Pancreas (tissue), 10 donors: ENCODE measurements at regions not wholly inside any gene's neighbourhood (a gene's known extent, or its start where the extent isn't known, plus 50 kb on each side); places are given as distances from the start of the nearest gene placed in this dataset.

Experiments used
- ATAC-seq, 4 donors: fragments of 200-7000 bp; cut with Tn5 transposase; one replicate each; pipeline versions ENCODE4 v1.8.0 to v1.9.1; 2020; ENCODE audit warnings: mild to moderate bottlenecking in 4 of 4, moderate library complexity in 4 of 4
- DNase-seq, 6 donors: peaks; one replicate each; pipeline ENCODE4 v3.0.0-alpha.2; 2020
- FAIRE-seq: peaks from 2 replicates; lab custom pipeline; 2012; peaks lifted over from hg19 to GRCh38; lab: Jason Lieb, UNC
- H3K27ac ChIP-seq, 4 donors: fragments of 200-600 bp; sonication (generic); 1 replicate in 3 of 4; 2 replicates in 1 of 4; pipeline versions ENCODE4 v1.5.0 to v1.8.0; 2020
- H3K27me3 ChIP-seq, 4 donors: fragments of 200-600 bp; one replicate each; pipeline ENCODE4 v1.8.0; 2021
- H3K36me3 ChIP-seq, 3 donors: fragments of 200-600 bp; sonication (generic) in 1 of 3; one replicate each; pipeline versions ENCODE4 v1.5.0 to v1.8.0; 2020 to 2021
- H3K4me1 ChIP-seq, 3 donors: fragments of 200-600 bp; one replicate each; pipeline ENCODE4 v1.8.0; 2021
- H3K4me3 ChIP-seq, 4 donors: fragments of 200-600 bp; sonication (generic) in 2 of 4; one replicate each; pipeline versions ENCODE4 v1.5.0 to v1.8.0; 2020 to 2021
- H3K9me3 ChIP-seq, 4 donors: fragments of 200-600 bp; one replicate each; pipeline ENCODE4 v1.8.0; 2021
- CTCF ChIP-seq, 4 donors: fragments of 200-600 bp; sonication (generic) in 3 of 4; IDR thresholded peaks; one replicate each; pipeline versions ENCODE4 v1.5.0 to v1.8.0; 2021; ENCODE audit warnings: antibody characterized with exemption in 4 of 4
- WGBS, 2 donors: extraction: QIAGEN DNeasy Blood & Tissue Kit; methylation state at CpG; one replicate each; pipeline ENCODE4 v1.1.7; 2013; 5-methylcytosine and 5-hydroxymethylcytosine counted together
- intact Hi-C, 3 donors: fragments of 100-400 bp; cut with DNase I; formaldehyde crosslinking; loops; one replicate each; pipeline versions ENCODE4 v1.11.1 to v1.14.2; 2022
- donor health status: healthy with polysubstance abuse.
- donor health status: DM: no; HTN: no; CAD: no; lungs with moderate emphysema.
- donor health status: DM: no; HTN: no; CAD: no.
- donor health status: control.
- donor health status: control.
- donor health status: Bipolar disorder and iron deficiency.
- donor health status: DM: yes; HTN: yes; CAD: no.
- donor health status: DM: no; HTN: no; CAD: no.
- donor health status: DM: no; HTN: no; CAD: no.
- donor health status: DM: yes; HTN: yes; CAD: no.

- FAIRE-seq (no peak), ATAC-seq (no peak), DNase-seq (no peak)
- no peak overlapping the region for H3K4me3 ChIP-seq
- H3K36me3 ChIP-seq = no peaks in the 10 kb centered on the region
- no peak overlapping the region for H3K27ac ChIP-seq
- peaks cover 6 to 18% (median 9%) of the 10 kb centered on the region in 3 donors for H3K4me1 ChIP-seq
- no peaks in the 10 kb centered on the region for H3K9me3 ChIP-seq
- WGBS, 2 donors = 81 to 84% methylated on average over 2 of the region's 2 CpGs
- no peaks in the 10 kb centered on the region for H3K27me3 ChIP-seq
- intact Hi-C loops = no loop called here
- no peak for TF ChIP-seq CTCF (IDR thresholded peaks at IDR 0.05)
These were observed 266.0 kb downstream of the PTTG2 start for GRCh38 chr4:38226170-38226569.

GRCh38 chr4:38230121-38230801 is 270.1 kb downstream of the PTTG2 start:
- intact Hi-C loops = no loop called here
- H3K36me3 ChIP-seq = no peaks in the 10 kb centered on the region
- no peaks in the 10 kb centered on the region for H3K9me3 ChIP-seq
- H3K27me3 ChIP-seq = no peaks in the 10 kb centered on the region
- ATAC-seq = peak; percentile 69 to 84 (median 71)
- 60 to 67% methylated on average over 10 of the region's 10 CpGs for WGBS, 2 donors
- H3K4me3 ChIP-seq = no peak overlapping the region
- no peak for DNase-seq
- TF ChIP-seq CTCF (IDR thresholded peaks at IDR 0.05) = no peak
- peaks cover 0 to 6% (median 0%) of the 10 kb centered on the region in 3 donors for H3K4me1 ChIP-seq
- FAIRE-seq = no peak
- peak overlapping the region; percentile 34 to 55 (median 45) for H3K27ac ChIP-seq

GRCh38 chr4:38230821-38231563 is 270.8 kb downstream of the PTTG2 start:
- intact Hi-C loops = no loop called here
- no peak for TF ChIP-seq CTCF (IDR thresholded peaks at IDR 0.05)
- 68 to 74% methylated on average over 7 of the region's 7 CpGs for WGBS, 2 donors
- no peaks in the 10 kb centered on the region for H3K27me3 ChIP-seq
- H3K4me3 ChIP-seq = no peak overlapping the region
- ATAC-seq (no peak), FAIRE-seq (no peak), DNase-seq (no peak)
- peaks cover 0 to 7% (median 2%) of the 10 kb centered on the region in 3 donors for H3K4me1 ChIP-seq
- no peaks in the 10 kb centered on the region for H3K36me3 ChIP-seq
- peak overlapping the region; percentile 34 to 55 (median 45) for H3K27ac ChIP-seq
- no peaks in the 10 kb centered on the region for H3K9me3 ChIP-seq

- FAIRE-seq = no peak
- Histone ChIP-seq H3K9me3 (no peaks in the 10 kb centered on the region), H3K27me3 (no peaks in the 10 kb centered on the region), H3K36me3 (no peaks in the 10 kb centered on the region), H3K4me3 (no peak overlapping the region), H3K4me1 (peaks cover 2 to 13% (median 7%) of the 10 kb centered on the region in 3 donors), H3K27ac (no peak overlapping the region)
- intact Hi-C loops = no loop called here
- DNase-seq = no peak
- no peak for TF ChIP-seq CTCF (IDR thresholded peaks at IDR 0.05)
- WGBS, 2 donors = 68 to 71% methylated on average over 4 of the region's 4 CpGs
- ATAC-seq = peak in 1 of 4 donors; percentile 17
These were observed 271.4 kb downstream of the PTTG2 start for GRCh38 chr4:38231626-38232025.

- H3K9me3 ChIP-seq = no peaks in the 10 kb centered on the region
- no peaks in the 10 kb centered on the region for H3K36me3 ChIP-seq
- H3K27me3 ChIP-seq = no peaks in the 10 kb centered on the region
- FAIRE-seq = no peak
- no peak overlapping the region for H3K4me3 ChIP-seq
- TF ChIP-seq CTCF (IDR thresholded peaks at IDR 0.05) = no peak
- H3K27ac ChIP-seq = no peak overlapping the region
- peaks cover 6 to 18% (median 7%) of the 10 kb centered on the region in 3 donors for H3K4me1 ChIP-seq
- DNase-seq = no peak
- no peak for ATAC-seq
- intact Hi-C loops = no loop called here
These were observed 272.5 kb downstream of the PTTG2 start for GRCh38 chr4:38232741-38233140.
